ENCODE measurements at regions not wholly inside any gene's neighbourhood (a gene's known extent, or its start where the extent isn't known, plus 50 kb on each side); places are given as distances from the start of the nearest gene placed in this dataset.
A peak's percentile ranks its signal among the peaks of the same experiment; 100 is the strongest.

DNA sequence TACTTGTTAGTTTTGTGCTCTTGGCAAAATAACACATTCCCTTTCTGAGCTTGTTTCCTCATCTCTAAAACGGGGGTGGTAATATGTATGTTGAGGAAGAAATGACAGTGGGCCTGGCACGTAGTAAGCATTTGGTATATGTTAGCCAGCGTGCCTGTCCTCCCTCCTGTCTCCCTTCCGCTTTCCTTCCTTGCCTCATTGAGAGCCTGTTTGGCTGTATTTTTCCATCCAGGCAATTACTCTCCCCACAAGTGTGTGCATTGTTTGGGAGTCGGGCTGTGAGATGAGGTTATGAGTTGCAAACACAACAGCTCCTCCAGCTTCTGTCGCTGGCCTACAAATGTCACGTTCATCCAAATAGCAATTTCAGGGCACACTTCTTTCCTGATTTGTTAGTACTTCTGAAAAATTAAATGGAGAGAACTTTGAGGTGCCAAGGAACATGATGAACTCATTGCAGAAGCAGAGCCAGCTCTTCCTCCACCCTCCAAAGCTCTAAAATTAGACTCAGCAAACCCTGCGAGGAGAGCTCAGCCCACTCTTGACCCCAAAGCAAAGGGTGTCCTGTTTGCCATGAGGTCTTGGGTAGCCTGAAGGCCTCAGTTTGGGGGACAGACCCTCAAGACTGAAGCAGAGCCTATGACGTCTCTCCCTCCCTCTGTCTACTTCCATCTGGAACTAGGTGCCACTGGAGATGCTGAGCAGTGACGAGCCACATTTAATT is 50.7 kb upstream of the TOX2 start:
- DNase-seq = no peak

DNA sequence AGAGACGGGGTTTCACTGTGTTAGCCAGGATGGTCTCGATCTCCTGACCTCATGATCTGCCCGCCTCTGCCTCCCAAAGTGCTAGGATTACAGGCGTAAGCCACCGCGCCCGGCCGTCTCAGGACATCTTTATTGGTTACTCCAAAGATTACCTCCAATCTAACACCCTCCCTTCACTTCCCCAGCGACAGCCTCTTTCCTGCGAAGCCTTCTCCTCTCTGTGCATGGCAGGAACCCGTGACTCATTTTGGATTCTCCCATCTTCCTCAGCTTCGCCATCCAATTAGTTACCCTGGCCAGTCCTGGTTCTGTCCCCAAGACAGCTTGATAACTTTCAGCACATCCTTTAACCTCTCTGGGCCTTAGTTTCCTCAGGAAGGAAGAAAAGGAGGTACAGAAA is 51.3 kb upstream of the TOX2 start:
- no peak for DNase-seq

DNA sequence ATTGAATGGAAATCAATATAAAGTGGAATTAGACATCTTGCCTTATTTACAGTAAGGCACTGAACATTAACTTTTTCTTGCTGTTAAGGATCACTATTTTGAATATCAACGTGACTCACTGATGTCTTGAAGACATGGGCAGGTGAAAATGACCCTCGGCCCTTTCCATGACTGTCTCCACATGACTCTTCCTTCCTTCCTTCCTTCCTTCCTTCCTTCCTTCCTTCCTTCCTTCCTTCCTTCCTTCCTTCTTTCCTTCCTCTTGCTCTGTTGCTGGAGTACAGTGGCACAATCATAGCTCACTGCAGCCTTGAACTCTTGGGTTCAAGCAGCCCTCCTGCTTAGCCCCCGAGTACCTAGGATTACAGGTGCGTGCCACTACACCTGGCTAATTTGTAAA is 52.2 kb upstream of the TOX2 start:
- DNase-seq = no peak

DNA sequence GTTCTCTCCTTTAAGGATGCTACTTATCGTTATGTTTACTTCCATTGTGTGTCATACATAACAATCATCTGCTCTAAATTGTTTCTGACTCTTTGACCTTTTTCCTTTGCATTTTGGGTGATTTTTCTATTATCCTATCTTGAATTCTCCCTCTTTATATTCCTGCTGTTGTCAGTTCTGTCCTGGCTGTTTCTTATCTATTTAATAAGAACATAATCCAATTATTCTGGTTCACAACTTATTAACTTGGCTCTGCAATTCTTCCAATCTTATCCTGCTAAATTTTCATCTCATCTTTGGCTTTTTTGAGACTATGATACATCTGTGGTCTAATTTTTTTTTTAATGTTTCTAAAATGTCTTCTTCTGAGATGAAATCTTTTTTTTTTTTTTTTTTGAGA is 54.7 kb upstream of the TOX2 start:
- DNase-seq = no peak

DNA sequence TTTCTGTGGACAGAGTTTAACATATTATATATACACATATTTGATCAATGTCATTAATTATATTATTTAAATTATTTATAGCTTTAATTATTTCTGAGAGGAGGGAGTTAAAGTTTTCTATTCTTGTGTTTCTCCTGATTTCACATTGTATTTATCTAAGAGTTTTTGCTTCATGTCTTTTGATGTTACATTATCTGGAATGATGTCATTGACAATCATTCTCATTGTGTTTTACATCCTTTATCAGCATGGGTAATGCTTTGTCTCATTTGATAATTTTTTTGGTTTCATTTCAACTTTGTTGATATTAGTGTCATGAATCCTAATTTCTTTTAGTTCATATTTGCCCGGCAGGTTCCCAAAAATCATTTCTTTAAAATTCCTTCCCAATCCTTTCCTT is 56.7 kb upstream of the TOX2 start:
- no peak for DNase-seq

DNA sequence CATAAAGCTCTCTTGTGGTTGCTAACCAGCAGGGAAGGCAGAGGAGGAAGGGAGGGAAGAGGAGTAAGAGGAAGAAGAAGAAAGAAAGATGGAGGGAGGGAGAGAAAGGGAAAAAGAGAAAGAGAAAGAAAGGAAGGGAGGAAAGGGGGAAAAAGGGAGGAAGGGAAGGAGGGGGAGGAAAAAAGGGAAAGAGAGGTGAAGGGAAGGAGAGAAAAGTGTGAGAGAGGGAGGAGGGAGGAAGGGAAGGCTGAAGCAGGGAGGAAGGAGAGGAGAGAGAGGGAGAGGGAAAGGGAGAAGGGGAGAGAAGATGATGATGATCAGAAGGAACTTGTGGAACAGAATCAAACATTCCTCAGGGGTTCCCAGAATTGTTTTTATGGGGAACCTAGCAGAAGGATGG is 57.5 kb upstream of the TOX2 start:
- DNase-seq = no peak

DNA sequence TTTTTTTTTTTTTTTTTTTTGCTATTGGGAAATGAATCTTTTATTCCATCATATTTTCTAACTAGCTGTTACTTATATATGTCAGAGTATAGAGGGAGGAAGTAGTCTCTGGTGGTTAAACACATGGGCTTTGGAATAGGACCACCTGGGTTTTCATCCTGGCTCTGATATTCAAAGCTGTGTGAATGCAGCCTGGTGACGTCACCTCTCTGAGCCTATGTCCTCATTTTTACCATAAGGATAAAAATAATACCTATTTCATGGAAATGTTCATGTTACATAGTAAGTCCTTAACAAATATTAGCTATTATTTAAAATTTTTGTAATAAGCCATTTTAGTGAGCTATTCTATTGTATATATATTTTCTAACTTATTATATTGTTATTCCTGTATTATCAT is 58.8 kb upstream of the TOX2 start:
- DNase-seq = no peak

DNA sequence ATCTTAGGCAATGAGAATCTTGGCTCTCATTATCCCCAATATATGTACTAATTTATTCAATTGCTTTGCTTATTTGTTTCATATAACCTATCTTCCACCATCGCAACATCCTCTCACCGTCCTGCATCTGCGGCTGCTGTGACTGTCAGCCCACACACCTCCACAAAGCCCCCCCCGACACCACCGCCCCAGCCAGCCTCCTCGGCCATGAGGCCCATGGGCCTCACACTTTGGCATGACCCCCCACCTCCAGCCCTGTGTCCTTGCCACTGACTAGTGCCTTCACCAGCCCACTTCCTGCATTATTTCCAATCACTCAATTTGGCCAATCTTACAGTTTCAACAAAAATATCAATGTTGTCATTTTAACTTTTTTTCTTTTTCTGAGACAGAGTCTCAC is 60.7 kb upstream of the TOX2 start:
- DNase-seq = no peak

DNA sequence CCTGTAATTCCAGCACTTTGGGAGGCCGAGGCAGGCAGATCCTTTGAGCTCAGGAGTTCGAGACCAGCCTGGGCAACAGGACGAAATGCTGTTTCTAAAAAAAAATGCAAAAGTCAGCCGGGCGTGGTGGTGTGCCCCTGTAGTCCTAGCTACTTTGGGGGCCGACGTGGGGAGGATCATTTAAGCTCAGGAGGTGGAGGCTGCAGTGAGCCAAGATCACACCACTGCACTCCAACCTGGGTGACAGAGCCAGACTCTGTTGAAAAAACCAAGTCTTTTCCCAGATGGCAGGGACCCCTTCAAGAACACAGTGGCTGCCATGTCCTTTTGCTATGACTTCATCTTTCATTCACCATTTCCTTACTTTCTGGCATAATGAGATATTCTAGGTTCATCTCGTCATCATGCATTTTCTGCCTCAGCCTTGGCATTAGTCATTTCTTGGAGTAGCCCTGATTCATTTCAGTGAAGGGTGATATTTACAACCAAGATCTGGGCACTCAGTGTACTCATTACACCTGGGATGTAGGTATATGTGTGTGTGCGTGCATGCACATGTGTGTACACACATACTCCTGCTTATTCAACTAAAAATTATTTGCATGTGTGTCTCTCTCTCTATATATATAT is 61.4 kb upstream of the TOX2 start:
- peak; percentile 24 for DNase-seq

DNA sequence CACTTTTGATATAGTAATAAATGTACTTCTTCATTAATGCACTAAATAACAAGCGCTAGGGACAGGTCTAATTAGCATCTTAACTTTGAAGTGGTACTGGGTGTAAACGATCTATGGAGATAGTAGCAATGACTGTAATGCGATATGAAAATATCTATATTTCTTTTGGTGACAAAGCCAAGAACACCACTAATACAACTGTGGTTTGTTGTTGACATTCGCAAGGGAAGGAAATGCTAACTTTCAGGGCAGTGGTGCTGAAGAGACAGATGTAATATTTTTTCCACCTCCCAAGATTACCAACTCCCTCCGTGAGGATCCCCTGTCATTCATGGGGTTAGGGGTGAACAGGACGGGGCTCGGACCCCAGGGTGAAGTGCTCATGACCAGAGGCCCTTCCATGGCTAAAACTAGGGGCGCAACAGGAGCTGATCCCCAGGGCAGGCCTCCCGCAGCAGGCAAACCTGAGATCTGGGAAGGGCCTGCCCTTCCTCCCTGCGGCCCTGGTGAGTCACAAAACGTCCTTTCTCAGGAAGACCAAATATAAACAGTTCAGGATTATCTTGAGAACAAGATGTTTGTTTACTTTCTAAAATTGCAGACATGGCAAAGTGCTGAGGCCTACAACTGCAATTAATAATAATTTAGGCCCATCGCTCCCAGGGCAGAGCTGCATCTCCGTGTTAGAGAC is 65.0 kb upstream of the TOX2 start:
- peak; percentile 64 for DNase-seq

DNA sequence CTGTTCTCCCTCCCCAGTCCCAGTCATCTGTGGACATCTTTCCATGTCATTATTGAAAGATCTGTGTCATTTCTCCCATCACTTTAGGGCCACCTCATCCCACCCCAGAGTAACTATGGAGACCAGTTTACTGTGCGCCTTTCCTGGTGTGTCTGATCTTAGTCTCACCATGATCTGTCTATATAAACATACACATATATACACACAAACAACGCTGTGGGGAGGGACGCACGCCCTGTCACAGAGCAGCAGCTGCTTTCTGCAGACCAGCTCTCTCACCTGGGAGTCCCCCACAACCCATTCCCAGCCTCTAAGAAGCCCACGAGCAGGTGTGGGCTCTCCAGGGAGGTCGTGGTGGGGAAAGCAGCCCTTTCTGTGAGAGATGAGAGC is 68.1 kb upstream of the TOX2 start:
- DNase-seq = no peak

DNA sequence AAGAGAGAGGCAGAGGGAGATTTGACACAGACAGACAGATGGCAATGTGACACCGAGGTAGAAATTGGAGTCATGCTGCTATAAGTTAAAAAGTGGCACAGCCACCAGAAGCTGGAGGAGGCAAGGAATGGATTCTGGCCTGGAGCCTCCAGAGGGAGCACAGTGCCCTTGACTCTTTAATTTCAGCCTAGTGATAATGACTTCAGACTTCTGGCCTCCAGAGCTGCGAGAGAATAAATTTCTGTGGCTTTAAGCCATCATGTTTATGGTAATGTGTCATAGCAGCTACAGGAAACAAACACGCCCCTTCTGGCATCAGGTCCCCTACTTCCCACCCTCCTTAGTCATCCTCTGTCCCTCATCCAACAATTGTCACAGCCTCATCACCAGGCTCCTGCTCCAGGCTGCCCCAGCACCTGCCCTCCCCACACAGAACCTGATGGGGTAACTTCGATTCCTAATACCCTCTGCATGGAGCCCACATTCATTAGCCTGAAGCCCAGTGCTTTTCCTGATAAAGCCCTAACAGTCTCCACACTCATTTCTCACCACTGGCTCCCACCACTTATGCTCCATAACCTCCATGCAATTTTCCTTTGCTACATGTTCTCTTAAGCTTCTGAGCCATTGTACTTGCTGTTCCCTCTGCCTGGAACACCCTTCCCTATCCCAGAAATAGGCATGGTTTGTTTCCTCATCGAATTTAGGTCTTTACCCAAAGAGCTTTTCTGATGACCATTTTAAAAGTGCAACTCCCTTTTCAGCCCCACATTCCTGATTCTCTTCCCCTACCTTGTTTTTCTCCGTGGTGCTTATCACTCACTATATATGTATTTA is 69.7 kb upstream of the TOX2 start:
- DNase-seq = peak; percentile 89

DNA sequence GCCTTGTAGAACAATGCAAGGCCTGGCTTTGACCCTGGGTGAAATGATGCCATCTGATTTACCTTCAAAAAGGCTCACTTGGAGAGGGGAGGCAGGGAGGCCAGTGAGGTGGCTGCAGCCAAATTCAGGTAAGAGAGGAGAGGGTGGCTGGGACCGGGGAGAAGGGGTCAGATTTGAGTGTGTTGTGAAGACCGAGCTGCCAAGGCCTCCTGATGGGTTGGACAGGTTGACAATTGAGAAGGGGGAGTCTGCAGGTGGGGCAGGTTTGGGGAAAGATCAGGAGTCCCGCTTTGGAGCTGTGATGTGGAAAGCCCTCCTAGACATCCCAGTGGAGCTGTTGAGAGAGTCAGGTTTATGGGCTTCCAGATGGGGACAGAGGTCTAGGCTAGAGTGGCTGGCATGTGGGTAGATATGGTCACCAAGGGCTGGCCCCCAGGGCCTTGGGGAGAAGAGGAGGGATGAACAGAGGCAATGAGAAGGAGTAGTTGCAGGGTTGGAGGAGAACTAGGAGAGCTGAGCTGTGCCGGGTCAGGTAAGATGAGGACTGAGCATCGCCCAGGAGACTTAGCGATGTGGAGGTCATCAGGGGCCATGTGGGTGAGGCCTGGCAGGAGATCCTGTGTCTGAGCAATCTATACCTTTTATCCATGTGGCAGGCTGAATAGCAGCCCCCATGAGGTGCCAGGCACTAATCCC is 70.5 kb upstream of the TOX2 start:
- no peak for DNase-seq

DNA sequence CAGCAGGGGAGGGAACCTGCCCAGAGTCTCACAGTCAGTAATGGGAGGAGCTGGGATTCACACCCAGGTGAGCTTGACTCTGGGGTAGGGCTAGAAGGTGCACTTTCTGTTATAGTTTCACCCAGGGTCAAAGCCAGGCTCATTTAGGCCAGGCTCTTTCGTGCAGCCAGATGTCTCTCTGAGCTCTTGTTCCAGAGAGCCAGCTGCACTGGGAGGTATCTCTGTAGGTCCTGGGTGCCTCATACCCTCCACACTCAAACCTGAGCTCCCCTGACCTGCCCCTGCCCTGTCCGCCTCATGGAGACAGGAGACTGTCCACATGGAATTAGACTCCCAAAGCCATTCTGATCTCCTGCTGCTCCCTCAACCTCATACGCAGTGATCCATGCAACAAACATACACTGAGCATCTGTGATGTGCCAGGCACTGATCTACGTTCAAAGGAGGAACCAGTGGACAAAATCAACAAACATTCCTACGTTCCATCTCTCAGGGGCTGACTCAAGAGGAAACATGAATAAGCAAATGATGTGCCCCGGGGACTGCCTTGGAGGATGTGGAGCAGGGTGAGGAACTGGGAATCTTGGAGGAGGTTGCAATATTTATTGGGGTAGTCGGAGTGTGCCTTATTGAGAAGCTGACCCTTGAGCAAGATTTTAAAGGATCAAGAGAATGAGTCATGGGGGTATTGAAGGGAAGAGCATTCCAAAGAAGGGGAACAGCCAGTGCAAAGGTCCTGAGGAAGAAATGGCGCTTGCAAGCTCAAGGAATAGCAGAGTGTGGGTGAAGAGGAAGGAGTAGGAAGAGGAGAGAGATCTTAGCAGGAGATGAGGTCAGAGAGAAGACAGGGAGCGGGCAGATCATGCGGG is 71.3 kb upstream of the TOX2 start:
- DNase-seq = peak; percentile 94

DNA sequence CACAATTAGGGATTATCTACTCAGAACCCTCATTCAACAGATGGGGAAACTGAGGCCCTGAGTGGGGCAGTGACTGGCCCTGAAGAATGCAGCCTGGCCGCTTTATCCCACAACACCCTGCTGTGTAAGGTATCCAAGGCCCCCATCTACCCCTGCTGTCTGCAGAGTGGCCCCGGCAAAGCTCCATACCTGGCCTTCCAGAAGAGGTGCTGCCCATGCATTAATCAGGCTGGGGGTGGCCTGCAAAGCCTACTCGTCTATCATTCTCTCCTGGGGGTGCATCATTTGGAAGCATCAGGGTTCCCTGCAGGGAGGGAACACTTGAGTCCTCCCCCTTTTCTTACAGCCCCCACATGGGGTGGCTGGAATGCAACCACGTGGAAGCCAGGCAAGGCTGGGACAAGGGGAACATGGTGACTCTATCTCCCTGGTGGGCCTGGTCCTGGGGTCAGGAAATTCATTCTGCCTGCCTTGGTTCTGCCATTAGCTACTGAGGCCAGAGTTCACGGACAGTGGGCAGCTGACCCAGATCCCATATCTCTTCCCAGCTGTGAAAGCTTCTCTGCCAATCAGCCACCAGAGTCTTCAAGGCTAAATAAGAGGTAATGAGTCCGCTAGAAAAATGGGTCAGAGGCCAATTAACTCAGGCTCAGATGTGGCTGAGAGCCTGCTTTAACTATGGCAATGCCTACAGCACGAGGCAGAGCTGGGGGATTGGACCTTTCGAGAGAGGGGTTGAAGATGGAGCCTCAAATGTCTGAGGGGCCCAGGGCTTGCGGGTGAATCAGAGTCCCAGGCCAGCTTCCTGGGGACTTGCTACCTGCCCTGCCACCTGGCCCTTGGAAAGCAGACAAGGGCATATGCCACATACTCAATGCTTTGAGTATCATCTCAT is 72.3 kb upstream of the TOX2 start:
- DNase-seq = no peak

DNA sequence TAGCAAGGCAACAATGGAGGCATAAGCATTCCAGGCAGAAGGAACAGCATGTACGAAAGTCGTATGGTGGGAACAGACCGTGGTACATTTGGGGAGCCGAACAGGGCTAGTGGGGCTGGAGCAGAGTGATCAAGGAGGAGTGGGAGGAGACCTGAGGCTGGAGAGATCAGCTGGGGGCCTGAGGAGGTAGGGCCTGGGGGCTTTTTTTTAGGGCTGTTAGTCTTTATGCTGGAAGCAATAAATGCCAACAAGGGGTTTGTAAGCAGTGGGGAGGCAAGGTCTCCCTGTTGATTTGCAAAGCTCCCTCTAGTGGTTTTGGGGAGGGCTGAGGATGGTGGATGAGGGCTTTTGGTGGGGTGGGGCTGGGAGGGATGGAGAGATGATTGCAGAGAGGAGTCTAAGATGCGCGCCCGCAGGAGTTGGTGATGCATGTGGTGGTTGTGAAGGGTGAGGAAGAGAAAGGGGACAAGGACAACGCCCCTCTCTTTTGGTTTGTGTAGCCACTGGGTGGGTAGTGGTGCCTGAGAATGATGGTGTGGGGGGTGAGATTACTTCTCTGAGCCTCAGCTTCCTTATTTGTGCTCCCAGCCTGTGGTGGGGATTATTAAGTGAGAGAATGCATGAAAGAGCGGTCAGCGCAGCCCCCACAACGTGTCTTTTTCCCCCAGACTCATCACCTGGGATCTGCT is 74.1 kb upstream of the TOX2 start:
- peak; percentile 38 for DNase-seq

DNA sequence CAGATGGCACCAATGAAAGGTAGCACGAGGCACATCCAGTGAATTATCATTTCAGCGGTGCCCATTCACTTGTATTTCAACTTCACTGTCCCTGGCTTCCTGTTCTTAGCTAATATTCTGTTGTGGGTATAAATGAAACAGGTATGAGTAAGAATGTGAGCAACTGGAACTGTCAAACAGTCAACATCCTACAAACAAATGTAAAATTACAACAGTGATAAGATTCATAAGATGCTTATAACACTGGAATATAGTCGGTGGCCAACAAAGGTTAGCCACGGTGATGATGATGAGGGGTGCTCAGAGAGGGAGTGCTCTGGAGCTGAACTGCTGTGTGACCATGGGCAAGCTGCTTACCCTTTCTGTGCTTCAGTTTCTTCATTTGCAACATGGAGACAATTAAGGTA is 74.9 kb upstream of the TOX2 start:
- DNase-seq = no peak

DNA sequence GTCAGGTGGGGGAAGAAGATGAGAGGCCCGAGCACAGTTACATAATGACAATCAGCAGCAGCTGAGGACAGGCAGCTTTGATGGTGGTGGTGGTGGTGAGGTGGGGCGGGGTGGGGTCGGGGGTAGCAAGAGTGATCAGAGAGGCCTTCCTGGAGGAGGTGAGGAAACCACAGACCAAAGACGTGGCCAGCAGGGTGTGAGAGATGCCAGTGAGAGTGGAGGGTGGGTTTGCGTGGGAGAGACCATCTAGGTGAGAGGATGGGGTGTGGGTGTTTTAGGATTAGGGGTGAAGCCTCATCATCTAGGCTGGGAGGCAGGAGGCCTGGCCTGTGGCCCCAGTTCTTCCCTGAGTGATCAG is 76.0 kb upstream of the TOX2 start:
- no peak for DNase-seq

DNA sequence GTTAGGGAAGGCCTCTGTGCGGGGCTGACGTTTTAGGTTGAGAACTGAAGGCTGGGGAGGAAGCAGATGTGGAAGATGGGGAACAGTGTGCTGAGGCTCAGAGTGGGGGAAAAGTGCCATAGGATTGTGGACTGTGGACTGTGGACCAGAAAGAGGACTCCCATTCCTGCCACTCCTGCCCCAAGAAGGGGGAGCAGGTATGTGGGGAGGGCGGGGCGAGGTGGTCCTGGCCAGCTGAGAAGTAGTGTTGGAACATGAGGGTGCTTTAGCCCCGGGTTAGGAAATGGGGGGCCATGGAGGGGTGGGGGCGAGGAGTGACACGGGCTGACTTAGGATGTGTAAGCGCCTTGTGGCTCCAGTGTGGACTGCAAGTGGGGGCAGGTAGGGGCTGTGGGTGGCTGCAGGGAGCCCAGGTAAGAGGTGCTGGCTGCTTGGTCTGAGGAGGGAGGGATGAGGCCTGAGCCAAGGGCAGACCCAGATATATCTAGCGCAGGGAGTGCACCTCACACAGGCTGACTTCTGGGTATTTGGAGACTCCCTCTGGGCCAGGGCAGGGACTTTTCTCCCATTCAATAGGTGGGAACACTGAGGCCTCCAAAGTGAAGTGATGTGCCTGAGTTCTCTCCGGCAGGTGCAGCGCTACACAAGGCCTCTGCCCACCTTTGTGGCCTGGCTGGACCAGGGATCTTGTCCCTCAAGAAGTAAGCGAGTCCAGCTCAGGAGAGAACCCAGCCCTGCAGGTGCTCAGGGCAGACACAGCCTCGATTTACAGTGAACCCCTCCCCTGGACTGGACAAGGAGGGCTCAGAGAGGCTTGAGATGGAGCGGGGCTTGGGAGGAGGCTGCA is 76.6 kb upstream of the TOX2 start:
- no peak for DNase-seq
